ENCODE measurements at regions not wholly inside any gene's neighbourhood (a gene's known extent, or its start where the extent isn't known, plus 50 kb on each side); places are given as distances from the start of the nearest gene placed in this dataset.

- Histone ChIP-seq H3K9ac (no peak overlapping the region), H3K4me1 (no peaks in the 10 kb centered on the region), H3K4me3 (no peak overlapping the region), H3K79me2 (ENCODE audit: low read depth) (no peaks in the 10 kb centered on the region), H3K4me2 (no peak overlapping the region), H3F3A (ENCODE audit: low read depth) (no peaks in the 10 kb centered on the region), H4K20me1 (ENCODE audit: low read depth) (no peaks in the 10 kb centered on the region), H3K36me3 (no peaks in the 10 kb centered on the region), H3K9me3 (ENCODE audit: low read depth) (no peaks in the 10 kb centered on the region), H3K27me3 (no peaks in the 10 kb centered on the region), H2AFZ (replicated peaks) (no peak overlapping the region), H3K27ac (no peak overlapping the region)
- Mint-ChIP-seq H3K27ac (no peak overlapping the region), H3K4me1 (no peaks in the 10 kb centered on the region), H3K9me3 (peaks cover 3% of the 10 kb centered on the region), H3K4me3 (no peak overlapping the region), H3K36me3 (no peaks in the 10 kb centered on the region), H3K27me3 (ENCODE audit: insufficient read depth, low read depth) (peaks cover 3% of the 10 kb centered on the region)
- DNase-seq (ENCODE audit: low spot score), result no peak
- TF ChIP-seq, protein P1, sequence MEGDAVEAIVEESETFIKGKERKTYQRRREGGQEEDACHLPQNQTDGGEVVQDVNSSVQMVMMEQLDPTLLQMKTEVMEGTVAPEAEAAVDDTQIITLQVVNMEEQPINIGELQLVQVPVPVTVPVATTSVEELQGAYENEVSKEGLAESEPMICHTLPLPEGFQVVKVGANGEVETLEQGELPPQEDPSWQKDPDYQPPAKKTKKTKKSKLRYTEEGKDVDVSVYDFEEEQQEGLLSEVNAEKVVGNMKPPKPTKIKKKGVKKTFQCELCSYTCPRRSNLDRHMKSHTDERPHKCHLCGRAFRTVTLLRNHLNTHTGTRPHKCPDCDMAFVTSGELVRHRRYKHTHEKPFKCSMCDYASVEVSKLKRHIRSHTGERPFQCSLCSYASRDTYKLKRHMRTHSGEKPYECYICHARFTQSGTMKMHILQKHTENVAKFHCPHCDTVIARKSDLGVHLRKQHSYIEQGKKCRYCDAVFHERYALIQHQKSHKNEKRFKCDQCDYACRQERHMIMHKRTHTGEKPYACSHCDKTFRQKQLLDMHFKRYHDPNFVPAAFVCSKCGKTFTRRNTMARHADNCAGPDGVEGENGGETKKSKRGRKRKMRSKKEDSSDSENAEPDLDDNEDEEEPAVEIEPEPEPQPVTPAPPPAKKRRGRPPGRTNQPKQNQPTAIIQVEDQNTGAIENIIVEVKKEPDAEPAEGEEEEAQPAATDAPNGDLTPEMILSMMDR (IDR thresholded peaks at IDR 0.05), result no peak
- no peak for TF ChIP-seq EZH2phosphoT487 (IDR thresholded peaks at IDR 0.05)
- TF ChIP-seq EZH2 (IDR thresholded peaks at IDR 0.05), result no peak
These were observed 332.9 kb upstream of the PRKCQ start for GRCh38 chr10:6912929-6913328.

- Mint-ChIP-seq H3K9me3 (peaks cover 3% of the 10 kb centered on the region), H3K27ac (no peak overlapping the region), H3K4me3 (no peak overlapping the region), H3K27me3 (ENCODE audit: insufficient read depth, low read depth) (no peaks in the 10 kb centered on the region), H3K36me3 (no peaks in the 10 kb centered on the region), H3K4me1 (no peaks in the 10 kb centered on the region)
- Histone ChIP-seq H3K4me1 (no peaks in the 10 kb centered on the region), H3K4me3 (no peak overlapping the region), H3K27me3 (no peaks in the 10 kb centered on the region), H3K9ac (no peak overlapping the region), H3K4me2 (no peak overlapping the region), H2AFZ (replicated peaks) (no peak overlapping the region), H3K36me3 (no peaks in the 10 kb centered on the region), H3K79me2 (ENCODE audit: low read depth) (no peaks in the 10 kb centered on the region), H3F3A (ENCODE audit: low read depth) (no peaks in the 10 kb centered on the region), H4K20me1 (ENCODE audit: low read depth) (no peaks in the 10 kb centered on the region), H3K27ac (no peak overlapping the region), H3K9me3 (ENCODE audit: low read depth) (no peaks in the 10 kb centered on the region)
- TF ChIP-seq EZH2 (IDR thresholded peaks at IDR 0.05) (no peak), EZH2phosphoT487 (IDR thresholded peaks at IDR 0.05) (no peak)
- TF ChIP-seq, protein P1 (IDR thresholded peaks at IDR 0.05), result no peak
- no peak for DNase-seq (ENCODE audit: low spot score)
These were observed 332.3 kb upstream of the PRKCQ start for GRCh38 chr10:6912424-6912823.

DNA sequence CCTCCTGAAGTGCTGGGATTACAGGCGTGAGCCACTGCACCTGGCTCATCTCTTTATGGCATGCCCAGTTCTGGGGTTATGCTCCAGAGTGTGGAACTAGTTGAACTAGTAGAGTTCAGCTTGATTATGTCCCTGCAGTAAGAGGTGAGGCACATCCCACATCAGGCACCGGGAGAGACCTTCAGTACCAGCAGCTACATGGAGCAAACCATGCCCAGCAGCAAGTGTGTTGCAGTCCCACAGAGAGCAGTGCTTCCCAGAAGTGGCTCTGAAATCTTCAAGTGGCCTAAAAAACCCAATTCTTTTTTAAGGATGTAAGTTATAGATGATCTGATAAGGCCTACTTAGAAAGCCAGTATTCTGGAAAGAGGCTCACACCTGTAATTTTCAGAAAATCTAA is 331.9 kb upstream of the PRKCQ start:
- TF ChIP-seq, protein P1 (IDR thresholded peaks at IDR 0.05), result no peak
- no peak for TF ChIP-seq EZH2 (IDR thresholded peaks at IDR 0.05)
- TF ChIP-seq EZH2phosphoT487 (IDR thresholded peaks at IDR 0.05), result no peak
- no peaks in the 10 kb centered on the region for H3K36me3 Mint-ChIP-seq
- DNase-seq (ENCODE audit: low spot score), result no peak

More for the DNA sequence above, 331.9 kb upstream of the PRKCQ start:
- H3K9me3 Mint-ChIP-seq, result peaks cover 3% of the 10 kb centered on the region
- no peak overlapping the region for H3K4me3 Mint-ChIP-seq
- no peaks in the 10 kb centered on the region for H3K4me1 Mint-ChIP-seq
- Histone ChIP-seq H3K4me1 (no peaks in the 10 kb centered on the region), H3K36me3 (no peaks in the 10 kb centered on the region), H3K27me3 (no peaks in the 10 kb centered on the region), H3K4me2 (no peak overlapping the region), H3F3A (ENCODE audit: low read depth) (no peaks in the 10 kb centered on the region), H3K27ac (no peak overlapping the region), H2AFZ (replicated peaks) (no peak overlapping the region), H3K79me2 (ENCODE audit: low read depth) (no peaks in the 10 kb centered on the region), H3K9me3 (ENCODE audit: low read depth) (no peaks in the 10 kb centered on the region), H4K20me1 (ENCODE audit: low read depth) (no peaks in the 10 kb centered on the region), H3K9ac (no peak overlapping the region), H3K4me3 (no peak overlapping the region)
- no peaks in the 10 kb centered on the region for H3K27me3 Mint-ChIP-seq (ENCODE audit: insufficient read depth, low read depth)
- no peak overlapping the region for H3K27ac Mint-ChIP-seq

Data from neural progenitor cell (in vitro differentiated cells).